MM.1S (cell line): ENCODE measurements at regions not wholly inside any gene's neighbourhood (a gene's known extent, or its start where the extent isn't known, plus 50 kb on each side); places are given as distances from the start of the nearest gene placed in this dataset.

Source experiments
- DNase-seq: peaks from one replicate; pipeline ENCODE4 v3.0.0-alpha.2; 2015
- H2AFZ ChIP-seq: fragments of 300-600 bp; sonication (generic); 2 replicates; pipeline ENCODE4 v1.6.0; 2016; ENCODE audit warnings: antibody characterized with exemption, low read length
- H3F3A ChIP-seq: fragments of 300-600 bp; sonication (generic); 2 replicates; pipeline ENCODE4 v1.6.1; 2016; ENCODE audit warnings: mild to moderate bottlenecking, antibody characterized with exemption, low read length, moderate library complexity, mixed read lengths; ENCODE audit not compliant: insufficient read depth
- H3K27ac ChIP-seq: fragments of 300-600 bp; sonication (generic); 2 replicates; pipeline ENCODE4 v1.5.1; 2016; ENCODE audit warnings: mild to moderate bottlenecking, low read length
- H3K27me3 ChIP-seq: fragments of 300-600 bp; sonication (generic); replicated peaks from 2 replicates; pipeline ENCODE4 v1.6.0; 2016; ENCODE audit warnings: low read length; ENCODE audit not compliant: insufficient read depth
- H3K36me3 ChIP-seq: fragments of 300-600 bp; sonication (generic); replicated peaks from 2 replicates; pipeline ENCODE4 v1.6.1; 2016; ENCODE audit warnings: mild to moderate bottlenecking, low read length, mixed read lengths; ENCODE audit not compliant: insufficient read depth
- H3K4me1 ChIP-seq: fragments of 300-600 bp; sonication (generic); 2 replicates; pipeline ENCODE4 v1.6.1; 2016; ENCODE audit warnings: low read length, mixed read lengths
- H3K4me2 ChIP-seq: fragments of 300-600 bp; sonication (generic); 2 replicates; pipeline ENCODE4 v1.6.0; 2016; ENCODE audit warnings: low read depth, low read length
- H3K4me3 ChIP-seq: fragments of 300-600 bp; sonication (generic); 2 replicates; pipeline ENCODE4 v1.5.1; 2016; ENCODE audit warnings: low read length, mixed read lengths
- H3K79me2 ChIP-seq: fragments of 300-600 bp; sonication (generic); 2 replicates; pipeline ENCODE4 v1.6.1; 2016; ENCODE audit warnings: mixed run types, low read length, mixed read lengths
- H3K9ac ChIP-seq: fragments of 300-600 bp; sonication (generic); 2 replicates; pipeline ENCODE4 v1.6.1; 2016; ENCODE audit warnings: low read length, mixed read lengths
- H3K9me2 ChIP-seq: fragments of 300-600 bp; sonication (generic); replicated peaks from 2 replicates; pipeline ENCODE4 v1.6.1; 2016; ENCODE audit warnings: mild to moderate bottlenecking, low read length, mixed read lengths; ENCODE audit not compliant: insufficient read depth
- H3K9me3 ChIP-seq: fragments of 300-600 bp; sonication (generic); replicated peaks from 2 replicates; pipeline ENCODE4 v1.6.1; 2016; ENCODE audit warnings: mild to moderate bottlenecking, low read length, mixed read lengths; ENCODE audit not compliant: insufficient read depth
- H4K20me1 ChIP-seq: fragments of 300-600 bp; sonication (generic); 2 replicates; pipeline ENCODE4 v1.6.1; 2016; ENCODE audit warnings: mild to moderate bottlenecking, low read length, moderate library complexity, mixed read lengths; ENCODE audit not compliant: insufficient read depth
- CTCF ChIP-seq: fragments of 300-600 bp; sonication (generic); IDR thresholded peaks from 2 replicates; pipeline ENCODE4 v1.5.1; 2016; ENCODE audit warnings: antibody characterized with exemption, low read length, mixed read lengths
- EZH2 ChIP-seq: fragments of 300-600 bp; sonication (generic); optimal IDR thresholded peaks from 2 replicates; pipeline ENCODE3; 2017; ENCODE audit warnings: low read depth, mild to moderate bottlenecking, antibody characterized with exemption, low read length, mixed read lengths
- EZH2phosphoT487 ChIP-seq: fragments of 300-600 bp; sonication (generic); IDR thresholded peaks from 2 replicates; pipeline ENCODE4 v1.6.1; 2018; ENCODE audit warnings: antibody characterized with exemption, low read length

- no peaks in the 10 kb centered on the region for H3K4me1 ChIP-seq
- no peaks in the 10 kb centered on the region for H3K79me2 ChIP-seq
- no peak overlapping the region for H3K27ac ChIP-seq
- H3K4me3 ChIP-seq: no peak overlapping the region
- H3K4me2 ChIP-seq: no peak overlapping the region
- H2AFZ ChIP-seq: no peak overlapping the region
- no peaks in the 10 kb centered on the region for H3F3A ChIP-seq
- no peaks in the 10 kb centered on the region for H3K9me2 ChIP-seq
- H4K20me1 ChIP-seq: no peaks in the 10 kb centered on the region
- no peak for DNase-seq
- no peaks in the 10 kb centered on the region for H3K9me3 ChIP-seq
- no peaks in the 10 kb centered on the region for H3K27me3 ChIP-seq
- no peaks in the 10 kb centered on the region for H3K36me3 ChIP-seq
- H3K9ac ChIP-seq: no peak overlapping the region
- no peak for TF ChIP-seq CTCF
These were observed 92.6 kb upstream of the KDR start for GRCh38 chr4:55218041-55218440.

GRCh38 chr4:55237839-55238238 lies 108.2 kb upstream of the SRD5A3 start:
- H3K27me3 ChIP-seq: no peaks in the 10 kb centered on the region
- H3K79me2 ChIP-seq: no peaks in the 10 kb centered on the region
- H3K9ac ChIP-seq: no peak overlapping the region
- H3K4me2 ChIP-seq: no peak overlapping the region
- H3K4me3 ChIP-seq: no peak overlapping the region
- no peaks in the 10 kb centered on the region for H4K20me1 ChIP-seq
- H3F3A ChIP-seq: no peaks in the 10 kb centered on the region
- H2AFZ ChIP-seq: no peak overlapping the region
- no peaks in the 10 kb centered on the region for H3K4me1 ChIP-seq
- no peak overlapping the region for H3K27ac ChIP-seq
- no peak for TF ChIP-seq CTCF
- no peak for TF ChIP-seq EZH2
- TF ChIP-seq EZH2phosphoT487: no peak
- no peaks in the 10 kb centered on the region for H3K9me2 ChIP-seq
- no peak for DNase-seq
- H3K9me3 ChIP-seq: no peaks in the 10 kb centered on the region
- H3K36me3 ChIP-seq: no peaks in the 10 kb centered on the region

DNA sequence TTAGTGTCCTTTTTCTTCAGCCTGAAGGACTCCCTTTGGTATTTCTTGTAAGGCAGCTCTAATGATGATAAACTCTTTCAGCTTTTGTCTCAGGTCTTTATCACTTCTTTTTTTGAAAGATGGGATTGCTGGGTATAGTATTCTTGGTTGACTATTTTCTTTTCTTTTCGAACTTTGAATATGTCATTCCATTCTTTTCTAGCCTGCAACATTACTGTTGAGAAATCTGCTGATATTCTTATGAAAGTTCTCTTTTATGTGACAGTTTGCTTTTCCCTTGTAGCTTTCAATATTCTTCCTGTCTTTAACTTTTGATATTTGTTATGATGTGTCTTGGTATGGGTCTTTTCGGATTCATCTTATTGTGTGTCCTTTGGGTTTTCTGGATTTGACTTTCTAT lies 107.6 kb upstream of the SRD5A3 start:
- Histone ChIP-seq H3K9ac (no peak overlapping the region), H3K9me3 (no peaks in the 10 kb centered on the region), H3K79me2 (no peaks in the 10 kb centered on the region), H3K27me3 (no peaks in the 10 kb centered on the region), H4K20me1 (no peaks in the 10 kb centered on the region), H3F3A (no peaks in the 10 kb centered on the region), H3K4me2 (no peak overlapping the region), H3K9me2 (no peaks in the 10 kb centered on the region), H3K4me1 (no peaks in the 10 kb centered on the region), H2AFZ (no peak overlapping the region), H3K27ac (no peak overlapping the region), H3K36me3 (no peaks in the 10 kb centered on the region), H3K4me3 (no peak overlapping the region)
- TF ChIP-seq EZH2 (no peak), CTCF (no peak), EZH2phosphoT487 (no peak)
- no peak for DNase-seq

DNA sequence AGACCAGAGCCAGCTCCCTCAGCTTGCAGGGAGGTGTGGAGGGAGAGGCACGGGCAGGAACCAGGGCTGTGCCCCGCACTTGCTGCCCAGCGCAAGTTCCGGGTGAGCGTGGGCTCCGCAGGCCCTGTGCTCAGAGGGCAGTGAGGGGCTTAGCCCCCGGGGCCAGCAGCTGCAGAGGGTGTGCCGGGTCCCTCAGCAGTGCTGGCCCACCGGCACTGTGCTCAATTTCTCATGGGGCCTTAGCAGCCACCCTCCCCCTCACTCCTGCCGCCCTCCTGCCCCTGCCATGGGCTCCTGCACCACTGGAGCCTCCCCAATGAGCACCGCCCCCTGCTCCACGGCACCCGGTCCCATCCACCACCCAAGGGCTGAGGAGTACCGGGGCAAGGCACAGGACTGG lies 104.6 kb upstream of the SRD5A3 start:
- Histone ChIP-seq H3K9me3 (no peaks in the 10 kb centered on the region), H3K4me1 (no peaks in the 10 kb centered on the region), H3K9me2 (no peaks in the 10 kb centered on the region), H3K79me2 (no peaks in the 10 kb centered on the region), H3K9ac (no peak overlapping the region), H3F3A (no peaks in the 10 kb centered on the region), H2AFZ (no peak overlapping the region), H3K36me3 (no peaks in the 10 kb centered on the region), H3K27me3 (no peaks in the 10 kb centered on the region), H3K27ac (no peak overlapping the region), H4K20me1 (no peaks in the 10 kb centered on the region), H3K4me3 (no peak overlapping the region), H3K4me2 (no peak overlapping the region)
- no peak for DNase-seq
- no peak for TF ChIP-seq EZH2
- no peak for TF ChIP-seq EZH2phosphoT487
- no peak for TF ChIP-seq CTCF
